H1 (cell line): ENCODE measurements at regions not wholly inside any gene's neighbourhood (a gene's known extent, or its start where the extent isn't known, plus 50 kb on each side); places are given as distances from the start of the nearest gene placed in this dataset.

ENCODE experiments used
- CTCF ChIP-seq, 3 experiments: IDR thresholded peaks; 1 replicate in 2 of 3; 2 replicates in 1 of 3; pipeline versions ENCODE4 v1.5.1 to v1.6.1; 2011; ENCODE audit warnings: low read length in 3 of 3, mild to moderate bottlenecking in 3 of 3, inconsistent platforms in 2 of 3, low read depth in 1 of 3, moderate library complexity in 1 of 3; ENCODE audit not compliant: insufficient read depth in 1 of 3; ENCODE audit errors: control extremely low read depth in 1 of 3
- EGR1 ChIP-seq: IDR thresholded peaks from 2 replicates; pipeline ENCODE4 v1.6.1; 2011; ENCODE audit warnings: low read depth, low read length, borderline replicate concordance
- EZH2 ChIP-seq: fragments of 200-600 bp; sonication (generic); IDR thresholded peaks from 2 replicates; pipeline ENCODE4 v1.7.1; 2012; ENCODE audit warnings: low read depth, mild to moderate bottlenecking, moderate library complexity, low read length, inconsistent platforms; ENCODE audit not compliant: severe bottlenecking
- JUN ChIP-seq: IDR thresholded peaks from 2 replicates; pipeline ENCODE4 v1.6.1; 2011; ENCODE audit warnings: low read depth, mild to moderate bottlenecking, improper control_type of control experiment, low read length
- POLR2A ChIP-seq, 2 experiments: IDR thresholded peaks; 1 replicate in 1 of 2; 2 replicates in 1 of 2; pipeline ENCODE4 v1.6.1; 2011; ENCODE audit warnings: low read depth in 2 of 2, low read length in 2 of 2, mild to moderate bottlenecking in 2 of 2; ENCODE audit errors: control extremely low read depth in 1 of 2
- RXRA ChIP-seq: IDR thresholded peaks from 2 replicates; pipeline ENCODE4 v1.6.1; 2011; ENCODE audit warnings: low read depth, mild to moderate bottlenecking, low read length, moderate library complexity; ENCODE audit not compliant: insufficient read depth
- TEAD4 ChIP-seq: IDR thresholded peaks from 2 replicates; pipeline ENCODE4 v1.6.1; 2012; ENCODE audit warnings: low read depth, low read length, inconsistent platforms, mixed read lengths

DNA sequence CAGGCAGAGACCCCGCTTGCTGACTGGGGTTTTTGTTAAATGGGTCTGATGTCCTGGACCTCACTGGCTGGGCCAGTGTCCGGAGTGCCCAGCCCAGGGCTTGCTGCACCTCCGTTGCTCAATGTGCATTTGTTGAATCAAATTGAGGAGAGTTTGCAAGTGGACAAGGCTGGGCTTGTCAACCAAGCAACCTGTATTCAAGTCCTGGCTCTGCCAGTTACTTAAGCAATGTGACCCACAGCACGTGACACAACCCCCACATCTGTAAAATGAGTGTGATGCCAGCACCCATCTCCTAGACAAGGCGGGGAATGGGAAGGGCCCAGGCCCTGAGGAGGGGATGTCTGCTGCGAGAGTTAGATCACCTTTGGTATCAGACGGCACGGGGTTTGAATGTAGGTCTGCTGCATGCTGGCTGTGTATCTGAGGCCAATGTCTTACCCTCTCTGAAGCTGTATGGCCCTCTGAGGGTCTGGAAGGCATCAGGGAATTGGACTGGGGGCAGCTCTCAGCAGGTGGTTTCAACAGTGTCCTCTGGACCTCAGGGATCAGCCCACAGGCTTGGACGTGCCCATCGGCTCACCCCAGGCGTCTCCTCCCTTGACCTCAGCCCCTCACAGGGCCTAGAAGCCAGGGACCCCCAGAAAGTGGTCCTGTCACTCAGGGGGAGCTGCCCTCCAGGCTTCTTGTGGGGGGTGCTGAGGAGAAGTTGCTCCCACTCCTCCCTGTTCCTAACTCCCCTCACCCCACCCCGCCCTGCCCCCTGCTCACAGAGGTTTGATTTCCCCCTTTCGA is 51.0 kb upstream of the RUNX3 start:
- no peak for TF ChIP-seq JUN
- TF ChIP-seq TEAD4, result no peak
- no peak for TF ChIP-seq CTCF (IDR thresholded peaks at IDR 0.05; ENCODE audit: control extremely low read depth in 1 of 3, insufficient read depth in 1 of 3, low read depth in 1 of 3, low read length in 3 of 3)
- TF ChIP-seq EGR1, result no peak
- no peak for TF ChIP-seq EZH2
- no peak for TF ChIP-seq RXRA
- no peak for TF ChIP-seq POLR2A (IDR thresholded peaks at IDR 0.05; ENCODE audit: control extremely low read depth in 1 of 2, low read depth in 2 of 2, low read length in 2 of 2)
